GM19372 (cell line): ENCODE measurements at regions not wholly inside any gene's neighbourhood (a gene's known extent, or its start where the extent isn't known, plus 50 kb on each side); places are given as distances from the start of the nearest gene placed in this dataset.

ENCODE experiments used
- ATAC-seq: cut with Tn5 transposase; IDR thresholded peaks from one replicate; pipeline ENCODE4 v1.9.1; 2021; ENCODE audit warnings: mild to moderate bottlenecking, low read depth, moderate library complexity; ENCODE audit not compliant: unreplicated experiment

DNA sequence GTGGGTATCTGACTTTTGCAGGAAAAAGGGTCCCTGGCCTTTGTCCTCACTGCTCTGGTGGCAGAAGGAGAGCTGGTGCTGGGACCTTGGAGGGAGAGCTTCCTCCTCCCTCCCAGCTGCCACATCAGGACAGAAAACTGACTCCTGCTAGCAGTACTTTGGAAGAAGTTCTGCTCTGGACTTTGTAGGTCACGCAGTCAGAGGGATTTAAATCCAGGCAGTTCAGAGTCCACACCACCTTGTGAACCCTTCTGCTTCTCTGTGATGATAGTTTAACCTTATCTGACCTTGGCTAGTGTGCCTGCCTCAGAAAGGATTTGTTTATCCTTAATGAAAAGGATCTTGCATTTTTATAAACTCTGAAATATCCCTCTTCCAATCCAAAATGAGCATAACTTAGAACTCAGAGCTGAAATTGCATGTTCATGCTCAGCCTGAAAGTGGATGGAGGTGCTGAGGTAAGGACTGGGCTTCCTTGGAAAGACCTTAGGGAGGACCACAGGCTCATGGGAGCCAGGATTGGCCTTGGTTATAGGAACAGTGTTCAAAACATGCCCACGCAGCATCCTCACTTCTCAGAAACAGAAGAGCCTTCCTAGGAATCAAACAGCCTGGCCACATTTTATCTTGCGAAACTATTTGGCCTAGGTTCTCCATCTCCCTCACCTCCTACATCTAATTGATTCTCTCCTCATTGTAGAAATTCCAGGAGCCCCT is 123.9 kb upstream of the SASH1 start:
- ATAC-seq = no peak

DNA sequence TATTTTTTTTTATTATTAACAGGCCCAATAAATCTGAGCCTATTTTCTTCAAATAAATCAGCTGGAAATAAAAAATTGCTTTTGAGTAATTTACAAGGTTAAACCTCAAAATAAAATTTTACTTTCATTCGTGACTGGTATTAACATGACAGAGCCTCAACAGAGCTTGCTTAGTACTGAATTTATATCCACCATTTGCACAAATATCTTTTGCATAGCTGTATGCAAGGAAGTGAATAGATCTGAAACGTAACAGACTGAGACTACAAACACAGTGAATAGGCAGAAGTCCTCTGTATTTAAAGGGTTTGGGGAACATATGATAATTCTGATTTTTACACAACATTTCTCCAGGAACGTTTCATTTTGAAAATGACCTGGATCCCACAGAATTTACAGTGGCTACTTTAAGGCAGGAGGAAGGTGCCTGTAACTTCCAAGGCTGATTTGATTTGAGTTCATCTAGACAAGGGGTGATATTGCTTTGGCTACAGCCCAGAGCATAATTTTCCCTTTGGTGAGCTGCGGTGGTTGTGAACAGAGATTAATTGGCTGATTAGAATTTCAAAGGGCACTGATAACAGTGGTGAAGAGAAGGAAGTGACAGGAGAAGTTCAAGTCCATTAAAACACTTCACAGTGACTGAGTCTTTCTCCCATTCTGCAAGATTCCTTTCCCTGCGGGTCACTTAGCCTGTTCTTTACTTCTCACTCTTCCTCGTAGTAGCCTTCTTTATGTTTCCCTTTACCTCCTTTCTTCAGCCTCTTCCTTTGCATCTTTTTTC is 121.2 kb upstream of the SASH1 start:
- no peak for ATAC-seq

DNA sequence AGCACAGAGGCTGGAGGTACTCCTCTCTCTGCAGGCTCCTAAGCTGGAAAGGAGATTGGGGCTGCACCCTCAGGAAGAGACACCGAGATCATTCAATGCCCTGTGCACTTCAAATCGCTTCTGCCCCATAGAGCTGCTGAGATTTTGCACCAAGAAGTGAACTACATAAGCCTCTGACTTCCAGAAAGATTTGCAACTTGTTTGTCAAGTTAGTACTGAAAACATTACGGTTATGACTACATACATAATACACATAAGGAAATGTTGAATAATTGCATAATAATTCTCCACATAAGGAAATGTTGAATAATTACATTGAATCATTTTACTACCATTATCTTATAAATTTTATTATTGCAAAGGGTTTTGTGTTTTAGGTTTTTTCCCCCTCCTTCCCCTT is 120.3 kb upstream of the SASH1 start:
- no peak for ATAC-seq

DNA sequence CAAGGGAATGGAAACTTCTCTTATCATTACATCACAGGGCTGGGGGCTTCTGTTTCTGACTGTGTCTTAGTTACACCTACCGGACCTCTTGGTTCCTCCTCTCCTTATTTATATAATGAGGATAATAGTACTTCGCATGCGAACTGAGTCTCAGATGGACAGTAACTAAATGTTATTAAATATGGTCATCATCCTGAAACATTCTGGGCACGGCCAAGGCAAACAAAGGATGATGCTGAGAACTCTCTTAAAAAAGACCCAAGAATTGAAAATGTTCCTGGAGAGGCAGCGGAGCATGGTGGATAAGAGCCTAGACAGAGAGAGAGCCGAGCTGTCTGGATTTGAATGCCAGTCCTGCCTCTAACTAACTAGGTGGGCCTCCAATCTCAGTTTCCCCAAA is 119.8 kb upstream of the SASH1 start:
- ATAC-seq = no peak

DNA sequence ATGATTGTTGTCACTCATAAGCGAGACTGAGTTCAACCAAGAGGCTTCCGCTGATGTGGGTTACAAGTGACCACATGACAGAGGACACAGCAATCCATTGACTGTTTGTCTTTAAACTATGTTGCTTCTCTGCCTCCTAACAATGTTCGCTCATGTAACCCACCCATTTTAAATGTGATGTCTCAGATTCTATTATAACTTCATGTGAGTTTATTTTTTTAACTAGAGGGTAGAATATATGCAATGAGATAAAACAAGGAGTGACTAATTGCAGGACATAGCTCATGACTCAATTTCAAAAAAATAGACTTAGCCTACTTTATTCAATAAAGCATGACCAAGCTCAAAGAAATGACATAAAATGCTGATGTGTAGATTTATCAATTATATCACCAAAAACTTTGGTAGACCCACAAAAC is 119.2 kb upstream of the SASH1 start:
- no peak for ATAC-seq

DNA sequence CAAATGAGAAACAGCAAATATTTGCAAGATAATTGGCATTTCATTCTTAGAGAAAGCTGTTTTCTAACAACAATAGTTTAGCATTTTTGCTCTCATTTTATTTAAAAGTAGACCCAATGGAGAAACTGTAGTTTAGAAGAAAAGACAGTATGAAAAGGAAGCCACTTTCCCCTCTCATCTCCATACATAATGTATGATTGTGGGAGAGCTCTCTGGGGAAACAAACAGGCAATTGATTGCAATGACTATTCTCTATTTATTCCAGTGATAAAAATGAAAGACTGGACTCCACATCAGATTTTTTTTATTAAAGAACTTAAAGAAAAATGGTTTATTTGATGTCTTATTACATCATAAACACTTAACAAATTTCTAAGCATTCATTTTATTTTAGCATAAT is 116.8 kb upstream of the SASH1 start:
- ATAC-seq = no peak

DNA sequence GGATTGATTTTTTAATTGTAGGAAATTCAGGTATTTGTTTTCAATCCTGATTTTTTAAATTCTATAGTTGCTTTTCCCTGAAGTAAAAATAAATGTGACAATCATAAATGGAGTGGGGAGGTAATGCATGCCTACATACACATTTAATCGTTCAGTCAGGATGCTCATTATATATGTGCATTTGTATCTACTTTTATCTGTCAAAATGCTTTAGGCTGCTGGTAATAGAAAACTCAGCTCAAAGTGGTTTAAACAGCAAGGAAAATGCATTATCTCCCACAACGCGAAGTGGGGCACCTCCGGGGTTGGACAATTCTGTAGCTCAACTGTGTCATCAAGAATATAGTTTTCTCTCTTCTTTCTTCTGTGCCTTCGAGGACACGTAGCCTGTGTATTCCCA is 116.4 kb upstream of the SASH1 start:
- ATAC-seq = no peak

DNA sequence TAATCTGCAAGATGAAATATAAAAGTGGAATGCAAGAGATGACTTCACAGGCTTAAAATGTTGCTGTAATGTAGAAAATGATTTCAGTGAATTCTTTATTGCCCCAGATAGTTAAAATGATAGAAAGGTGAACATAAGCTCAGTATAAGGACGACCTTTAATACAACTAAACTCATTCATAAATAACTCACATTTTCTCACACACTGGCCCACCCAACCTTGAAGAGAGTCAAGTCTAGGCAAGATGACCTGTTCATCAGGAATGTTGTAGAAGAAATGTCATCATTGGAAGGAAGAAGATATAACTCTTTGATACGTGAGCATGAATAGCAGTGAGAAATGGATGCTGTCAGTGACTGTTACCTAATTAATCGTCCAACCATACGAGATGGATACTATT is 111.1 kb upstream of the SASH1 start:
- no peak for ATAC-seq

DNA sequence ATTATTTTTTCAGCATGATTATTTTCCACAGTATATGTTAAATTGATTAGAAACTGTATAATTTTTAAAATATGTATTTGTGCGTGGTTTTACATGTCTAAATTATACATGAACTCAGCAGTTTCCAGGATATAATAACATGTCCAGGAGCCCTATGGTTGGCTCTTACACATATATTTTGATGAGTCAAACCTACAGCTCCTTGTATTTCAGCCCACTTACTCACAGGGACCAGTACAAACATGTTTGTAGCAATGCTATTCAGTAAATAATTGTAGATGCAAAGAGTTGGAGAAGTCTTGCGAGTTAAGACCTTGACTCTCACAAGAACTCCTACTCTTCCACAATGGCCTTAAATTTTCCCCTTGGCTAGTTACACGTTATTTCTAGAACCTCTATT is 107.2 kb upstream of the SASH1 start:
- no peak for ATAC-seq

DNA sequence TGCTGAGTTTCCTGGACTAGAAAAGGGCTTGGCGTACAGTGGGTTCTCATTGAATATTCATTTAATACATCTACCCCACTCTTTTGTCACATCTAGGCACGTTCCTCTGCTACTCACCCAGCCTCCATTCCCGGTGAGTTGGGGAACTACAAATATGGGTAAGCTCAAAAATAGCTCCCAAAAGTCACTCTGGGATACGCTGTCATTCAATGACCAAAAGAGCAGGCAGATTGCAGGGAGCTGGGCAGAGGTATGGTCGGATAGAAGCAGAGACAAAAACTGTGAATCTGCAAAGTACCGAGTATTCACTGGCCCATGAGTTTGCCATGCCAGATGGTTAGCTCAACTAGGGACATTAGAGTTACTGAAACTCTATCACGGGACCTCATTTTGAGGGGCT is 103.9 kb upstream of the SASH1 start:
- ATAC-seq = no peak

DNA sequence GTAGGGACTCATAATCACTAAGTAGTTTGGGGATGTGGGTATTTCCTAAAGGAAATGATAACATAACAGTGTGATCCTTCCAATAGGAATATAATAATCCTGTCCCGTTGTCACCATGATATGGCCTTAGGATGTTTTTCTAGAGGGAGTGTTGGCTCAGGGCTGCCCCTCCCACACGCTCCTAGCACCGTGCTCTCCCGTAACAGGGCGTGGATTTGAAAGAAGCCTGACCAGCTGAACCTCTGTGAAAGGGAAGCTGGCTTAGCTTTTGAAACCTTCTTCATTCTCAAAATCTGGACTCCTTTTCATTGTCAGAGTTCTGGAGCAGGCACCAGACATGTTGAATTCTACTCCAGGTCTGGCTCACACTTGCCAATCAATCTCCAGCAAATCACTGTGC is 103.4 kb upstream of the SASH1 start:
- ATAC-seq = no peak

DNA sequence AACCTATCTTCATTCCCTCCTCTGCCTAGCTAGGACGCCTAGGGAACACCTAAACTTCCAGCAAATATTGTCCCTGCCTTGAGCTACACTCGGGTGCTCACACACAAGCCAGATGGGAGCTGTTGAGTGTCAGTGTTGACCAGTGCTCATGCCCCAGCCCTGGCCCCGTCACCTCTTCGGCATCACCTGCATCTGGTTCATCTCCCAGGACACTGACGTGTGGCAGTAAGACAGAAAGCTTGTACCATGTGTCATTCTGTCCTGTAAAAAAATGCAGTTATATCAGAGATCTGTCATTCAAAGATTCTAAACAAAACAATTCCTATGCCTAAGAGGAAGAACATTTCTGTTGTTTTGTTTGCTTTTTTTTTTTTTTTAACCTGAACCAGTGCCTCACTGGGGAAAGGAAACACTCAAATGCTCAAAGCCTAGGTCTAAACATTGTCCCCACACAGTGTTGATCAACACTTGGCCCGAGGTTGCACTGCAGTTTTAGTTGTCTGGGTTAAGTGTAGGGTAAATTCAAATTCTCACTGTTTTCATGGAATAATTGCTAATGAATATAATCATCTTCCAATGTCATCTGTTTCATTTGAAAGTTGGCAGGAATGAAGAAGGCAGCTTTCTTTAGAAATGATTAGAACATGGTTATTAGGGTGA is 102.7 kb upstream of the SASH1 start:
- no peak for ATAC-seq

DNA sequence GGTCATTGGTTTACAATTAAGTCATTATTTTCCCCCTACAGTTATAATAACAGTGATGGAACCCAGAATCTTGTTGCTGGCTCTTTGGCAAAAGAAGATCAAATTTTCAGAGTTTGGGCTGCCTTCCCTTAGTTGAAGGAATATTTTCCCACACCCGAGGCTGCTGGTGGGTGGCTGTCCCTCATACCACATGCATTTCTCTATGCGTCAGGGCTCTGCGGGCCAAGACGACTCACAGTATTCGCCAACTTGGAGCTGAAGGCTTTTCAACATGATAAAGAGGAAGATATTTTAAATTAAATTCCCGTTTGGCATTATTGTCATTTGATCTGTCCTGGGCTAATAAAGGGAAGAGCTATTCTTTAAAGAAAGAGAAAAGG is 102.2 kb upstream of the SASH1 start:
- no peak for ATAC-seq

DNA sequence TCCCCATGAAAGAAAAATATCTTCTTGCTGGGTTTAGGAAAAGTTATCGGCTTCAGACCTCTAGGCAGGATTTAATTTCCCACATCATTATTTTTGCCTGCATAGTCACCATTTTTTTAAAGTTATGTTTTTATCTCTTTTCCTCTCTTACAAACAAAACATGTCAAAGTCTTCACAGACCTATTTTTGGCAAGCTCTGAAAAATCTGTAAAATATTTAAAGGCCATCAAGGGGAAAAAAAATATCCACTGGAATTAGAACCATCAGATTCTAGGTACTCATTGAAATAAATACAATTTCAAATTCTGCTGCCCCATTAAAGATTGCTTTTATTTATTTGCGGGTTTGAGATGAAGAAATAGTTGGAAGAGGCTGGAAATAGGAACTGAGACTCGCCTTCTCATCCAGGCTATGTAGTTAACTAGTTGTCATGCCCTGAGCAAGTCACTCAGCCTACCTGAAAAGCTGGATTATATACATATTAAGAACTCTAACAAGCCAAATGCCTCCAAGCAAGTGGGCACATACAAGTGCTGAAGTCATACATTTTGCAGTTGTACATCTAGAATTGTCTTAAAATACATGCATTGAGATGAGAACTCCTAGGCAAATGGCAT is 101.7 kb upstream of the SASH1 start:
- no peak for ATAC-seq

DNA sequence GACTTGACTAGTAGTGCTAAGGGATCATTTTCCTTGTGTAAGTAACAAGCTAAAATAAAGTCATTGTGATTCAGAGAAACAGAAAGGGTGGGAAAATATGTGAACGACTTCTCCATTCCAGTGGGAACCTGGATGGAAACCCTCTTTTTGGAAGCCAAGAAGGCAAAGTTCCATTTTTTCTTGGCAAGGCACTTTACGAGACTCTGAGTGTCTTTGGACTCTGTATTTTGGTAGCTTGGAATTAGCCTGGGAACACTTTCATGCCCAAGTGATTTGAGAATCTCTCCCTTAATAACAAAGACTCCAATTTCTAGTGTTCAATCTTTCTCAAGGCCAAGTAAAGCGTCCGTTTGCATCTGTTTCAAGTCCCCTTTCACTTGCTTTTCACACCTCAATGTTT is 100.5 kb upstream of the SASH1 start:
- no peak for ATAC-seq

DNA sequence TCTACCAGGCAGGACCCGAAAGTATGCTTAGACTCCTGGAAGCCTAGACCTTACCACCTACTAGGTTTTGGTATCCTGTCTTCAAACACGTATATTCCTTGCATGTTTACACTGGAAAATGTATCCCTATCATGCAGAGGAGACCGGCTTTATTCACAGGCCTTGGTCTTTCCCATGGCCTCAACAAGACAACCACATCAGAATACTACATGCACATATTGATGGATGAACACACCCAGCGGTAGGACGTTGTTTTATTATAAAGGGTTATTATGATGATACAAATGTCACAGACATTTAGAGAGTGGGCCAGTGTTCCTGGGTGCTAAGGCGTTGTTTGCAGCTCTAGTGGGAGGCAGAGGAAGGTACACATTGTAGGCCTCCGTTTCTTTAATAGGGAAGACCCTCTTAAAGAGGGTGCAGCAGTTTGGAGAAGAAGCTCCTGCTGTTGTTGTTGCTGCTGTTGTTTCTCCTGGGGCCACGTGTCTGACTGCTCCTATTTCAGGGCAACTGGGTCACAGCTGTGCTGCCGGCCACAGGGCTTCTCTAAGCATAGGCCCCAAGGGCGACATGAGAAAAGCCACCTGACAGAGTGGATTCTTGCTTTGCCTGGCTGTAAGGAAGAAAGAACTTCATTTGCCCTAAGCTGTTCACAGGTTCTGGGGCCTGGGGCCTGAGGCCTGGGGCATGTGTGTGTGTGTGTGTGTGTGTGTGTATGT is 98.3 kb upstream of the SASH1 start:
- ATAC-seq = no peak

DNA sequence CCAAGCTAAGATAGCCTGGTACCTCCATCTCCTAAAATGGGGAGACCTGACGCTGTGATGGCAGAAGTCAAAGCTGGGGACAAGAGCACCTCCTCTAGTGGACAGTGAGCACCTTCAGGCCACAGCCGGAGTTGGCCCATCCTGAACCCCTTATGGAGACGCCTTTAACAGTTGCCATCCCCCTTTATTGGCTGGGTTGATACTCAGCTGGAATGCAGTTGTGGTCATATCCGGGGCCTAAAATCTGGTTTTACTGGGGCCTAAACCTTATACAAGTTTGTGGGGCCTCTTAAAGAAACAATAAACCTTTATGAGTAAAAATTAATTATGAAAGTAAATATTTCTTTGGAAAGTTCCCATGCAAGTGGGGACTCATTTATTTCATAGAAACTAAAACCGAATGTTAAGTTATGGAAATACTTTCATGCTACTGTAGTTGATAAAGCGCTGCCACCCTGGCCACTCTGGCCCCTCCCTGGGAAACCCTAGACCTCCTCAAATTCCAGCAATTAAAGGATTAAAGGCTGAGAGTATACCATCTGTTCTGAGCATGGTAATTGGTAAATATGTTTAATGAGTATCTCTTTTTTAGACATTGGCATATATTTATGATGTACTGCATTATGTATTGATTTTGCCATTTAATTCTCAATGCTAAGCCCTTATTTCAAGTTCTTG is 95.1 kb upstream of the SASH1 start:
- ATAC-seq = no peak

DNA sequence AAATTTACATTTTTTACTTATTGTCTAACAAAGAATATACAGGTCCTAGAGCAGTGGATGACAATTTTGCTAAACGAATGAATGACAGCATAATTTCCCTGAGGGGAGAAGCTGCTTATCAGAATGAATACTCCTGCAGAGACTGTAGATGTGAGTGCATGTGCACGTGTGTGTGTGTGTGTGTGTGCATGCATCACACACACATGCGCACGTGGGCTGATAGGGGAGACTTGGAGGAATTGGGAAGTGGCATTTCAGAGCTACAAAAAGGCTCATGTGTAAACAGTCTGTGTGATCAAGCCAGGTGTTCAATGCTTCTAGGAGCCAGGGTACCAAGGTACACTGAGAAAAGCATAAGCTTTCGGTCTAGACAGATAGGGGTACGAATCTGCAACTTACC is 93.5 kb upstream of the SASH1 start:
- no peak for ATAC-seq

DNA sequence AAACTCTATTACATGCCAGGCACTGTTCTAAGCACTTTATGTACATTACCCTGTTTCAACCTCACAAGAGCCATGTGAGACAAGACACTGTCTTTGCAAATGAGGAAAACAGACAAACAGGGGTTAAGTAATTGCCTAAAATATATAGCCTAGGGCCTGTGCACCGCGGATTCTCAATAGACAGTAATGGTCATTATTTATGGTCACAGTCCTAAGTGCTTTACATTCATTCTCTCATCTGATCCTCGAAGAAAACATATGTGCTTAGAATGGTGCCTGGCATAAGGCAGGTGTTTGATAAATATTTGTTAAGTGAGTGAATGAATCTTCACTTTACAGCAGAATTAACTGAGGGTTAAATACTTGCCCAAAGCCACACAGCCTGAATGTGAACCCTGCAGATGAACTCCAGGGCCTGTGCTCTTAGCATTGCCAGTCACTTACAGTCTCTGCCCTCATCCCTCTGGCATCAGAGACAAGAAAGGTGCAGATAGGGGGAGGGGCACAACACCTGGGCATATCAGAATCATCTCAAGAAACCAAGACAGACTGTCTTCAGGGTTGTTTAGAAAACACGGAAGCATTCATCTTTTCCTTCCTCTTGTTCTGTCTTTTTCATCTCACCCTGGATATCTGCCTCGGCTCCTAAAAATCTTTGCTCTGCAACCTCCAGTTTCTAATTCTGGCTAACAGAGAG is 92.8 kb upstream of the SASH1 start:
- ATAC-seq = no peak
